Caco-2 (cell line): ENCODE measurements at regions not wholly inside any gene's neighbourhood (a gene's known extent, or its start where the extent isn't known, plus 50 kb on each side); places are given as distances from the start of the nearest gene placed in this dataset.

Experiments used
- BruUV-seq: library from RNA; stranded (reverse); fragments of 400-500 nt; replicated peaks from 2 replicates; lab custom pipeline; 2021; lab: Mats Ljungman, UMichigan
- CTCF ChIA-PET: fragments of 300-600 bp; sonication (Branson Sonifier 250); formaldehyde crosslinking; loops from one replicate; lab custom pipeline; 2022; ENCODE audit warnings: antibody characterized with exemption; lab: Charles Lee
- POLR2A ChIA-PET: fragments of 300-600 bp; sonication (Branson Sonifier 250); formaldehyde crosslinking; loops from one replicate; lab custom pipeline; 2022; ENCODE audit warnings: antibody characterized with exemption; lab: Charles Lee
- DNase-seq, 2 experiments: peaks; one replicate each; pipeline versions ENCODE4 v3.0.0 to v3.0.0-alpha.2; 2020 to 2022
- H3K27me3 ChIP-seq: replicated peaks from 2 replicates; pipeline ENCODE4 v1.6.0; 2011; ENCODE audit warnings: low read length; ENCODE audit not compliant: control insufficient read depth, insufficient read depth
- H3K36me3 ChIP-seq: 2 replicates; pipeline ENCODE4 v1.5.1; 2011; ENCODE audit warnings: low read length; ENCODE audit not compliant: control insufficient read depth, insufficient read depth
- H3K4me1 ChIP-seq: fragments of 250-450 bp; sonication (Bioruptor Pico); 2 replicates; pipeline ENCODE4 v1.5.1; 2020; ENCODE audit warnings: mild to moderate bottlenecking
- H3K4me3 ChIP-seq: 2 replicates; pipeline ENCODE4 v1.5.1; 2011; ENCODE audit warnings: low read depth, mild to moderate bottlenecking, control low read depth, low read length
- H3K9me3 ChIP-seq: fragments of 250-450 bp; sonication (Bioruptor Pico); 2 replicates; pipeline ENCODE4 v1.5.1; 2020; ENCODE audit warnings: mild to moderate bottlenecking, moderate library complexity
- H3K27ac Mint-ChIP-seq: one replicate; pipeline ENCODE4 v1.8.0; 2022; ENCODE audit warnings: mixed read lengths; ENCODE audit not compliant: unreplicated experiment
- H3K27me3 Mint-ChIP-seq: one replicate; pipeline ENCODE4 v1.8.0; 2022; ENCODE audit warnings: mixed read lengths; ENCODE audit not compliant: insufficient read depth, unreplicated experiment
- H3K36me3 Mint-ChIP-seq: one replicate; pipeline ENCODE4 v1.8.0; 2022; ENCODE audit warnings: mild to moderate bottlenecking, mixed read lengths; ENCODE audit not compliant: insufficient read depth, unreplicated experiment
- H3K4me1 Mint-ChIP-seq: one replicate; pipeline ENCODE4 v1.8.0; 2022; ENCODE audit warnings: low read depth, mixed read lengths; ENCODE audit not compliant: unreplicated experiment
- H3K4me3 Mint-ChIP-seq: one replicate; pipeline ENCODE4 v1.8.0; 2022; ENCODE audit warnings: mild to moderate bottlenecking, moderate library complexity, mixed read lengths; ENCODE audit not compliant: unreplicated experiment
- H3K9me3 Mint-ChIP-seq: one replicate; pipeline ENCODE4 v1.8.0; 2022; ENCODE audit warnings: mixed read lengths; ENCODE audit not compliant: unreplicated experiment
- intact Hi-C: fragments of 100-400 bp; cut with micrococcal nuclease; formaldehyde crosslinking; loops from one replicate; pipeline ENCODE4 v1.10.0; 2022; ENCODE audit not compliant: unreplicated experiment
- TF ChIP-seq, protein P1 (sequence below), 2 experiments: fragments of 200-600 bp in 1 of 2; IDR thresholded peaks; 1 replicate in 1 of 2; 2 replicates in 1 of 2; pipeline versions ENCODE4 v1.5.1 to v1.8.0; 2011 to 2022; ENCODE audit warnings: antibody characterized with exemption in 1 of 2, control low read depth in 1 of 2, inconsistent platforms in 1 of 2, low read depth in 1 of 2, low read length in 1 of 2, mild to moderate bottlenecking in 1 of 2, moderate library complexity in 1 of 2; ENCODE audit not compliant: insufficient read depth in 1 of 2, severe bottlenecking in 1 of 2, unreplicated experiment in 1 of 2

DNA sequence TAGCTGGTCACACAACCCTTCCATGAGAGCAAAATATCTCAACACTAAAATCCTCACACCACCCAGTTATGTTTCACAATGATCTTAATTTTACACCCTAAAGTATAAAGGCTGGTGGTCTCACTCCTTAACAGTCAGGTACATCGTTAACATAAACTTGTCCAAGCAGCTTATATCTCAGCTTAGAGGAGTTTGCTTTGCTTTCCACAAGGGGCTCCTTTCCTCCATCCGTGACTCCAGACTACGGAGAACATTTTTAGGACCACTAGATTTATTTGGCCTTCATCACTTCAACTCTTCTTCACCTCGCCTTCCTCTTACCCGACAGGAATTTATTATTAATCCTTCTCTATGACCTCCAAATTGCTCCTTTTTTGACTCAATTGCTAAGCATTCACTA lies 1014.1 kb upstream of the NUDT12 start:
- Mint-ChIP-seq H3K27ac (no peak overlapping the region), H3K9me3 (no peaks in the 10 kb centered on the region), H3K36me3 (no peaks in the 10 kb centered on the region), H3K4me3 (no peak overlapping the region), H3K27me3 (no peaks in the 10 kb centered on the region), H3K4me1 (no peaks in the 10 kb centered on the region)
- Histone ChIP-seq H3K27me3 (no peaks in the 10 kb centered on the region), H3K4me1 (no peaks in the 10 kb centered on the region), H3K4me3 (no peak overlapping the region), H3K9me3 (no peaks in the 10 kb centered on the region; the same call in 1 of the 2 replicates), H3K36me3 (no peaks in the 10 kb centered on the region)
- TF ChIP-seq, protein P1, sequence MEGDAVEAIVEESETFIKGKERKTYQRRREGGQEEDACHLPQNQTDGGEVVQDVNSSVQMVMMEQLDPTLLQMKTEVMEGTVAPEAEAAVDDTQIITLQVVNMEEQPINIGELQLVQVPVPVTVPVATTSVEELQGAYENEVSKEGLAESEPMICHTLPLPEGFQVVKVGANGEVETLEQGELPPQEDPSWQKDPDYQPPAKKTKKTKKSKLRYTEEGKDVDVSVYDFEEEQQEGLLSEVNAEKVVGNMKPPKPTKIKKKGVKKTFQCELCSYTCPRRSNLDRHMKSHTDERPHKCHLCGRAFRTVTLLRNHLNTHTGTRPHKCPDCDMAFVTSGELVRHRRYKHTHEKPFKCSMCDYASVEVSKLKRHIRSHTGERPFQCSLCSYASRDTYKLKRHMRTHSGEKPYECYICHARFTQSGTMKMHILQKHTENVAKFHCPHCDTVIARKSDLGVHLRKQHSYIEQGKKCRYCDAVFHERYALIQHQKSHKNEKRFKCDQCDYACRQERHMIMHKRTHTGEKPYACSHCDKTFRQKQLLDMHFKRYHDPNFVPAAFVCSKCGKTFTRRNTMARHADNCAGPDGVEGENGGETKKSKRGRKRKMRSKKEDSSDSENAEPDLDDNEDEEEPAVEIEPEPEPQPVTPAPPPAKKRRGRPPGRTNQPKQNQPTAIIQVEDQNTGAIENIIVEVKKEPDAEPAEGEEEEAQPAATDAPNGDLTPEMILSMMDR (IDR thresholded peaks at IDR 0.05; ENCODE audit: insufficient read depth in 1 of 2, low read depth in 1 of 2, low read length in 1 of 2, severe bottlenecking in 1 of 2, unreplicated experiment in 1 of 2), result no peak
- intact Hi-C loops, result no loop called here
- POLR2A ChIA-PET, result no interaction called here
- BruUV-seq, result no TSS peak
- no peak for DNase-seq
- CTCF ChIA-PET, result no interaction called here

DNA sequence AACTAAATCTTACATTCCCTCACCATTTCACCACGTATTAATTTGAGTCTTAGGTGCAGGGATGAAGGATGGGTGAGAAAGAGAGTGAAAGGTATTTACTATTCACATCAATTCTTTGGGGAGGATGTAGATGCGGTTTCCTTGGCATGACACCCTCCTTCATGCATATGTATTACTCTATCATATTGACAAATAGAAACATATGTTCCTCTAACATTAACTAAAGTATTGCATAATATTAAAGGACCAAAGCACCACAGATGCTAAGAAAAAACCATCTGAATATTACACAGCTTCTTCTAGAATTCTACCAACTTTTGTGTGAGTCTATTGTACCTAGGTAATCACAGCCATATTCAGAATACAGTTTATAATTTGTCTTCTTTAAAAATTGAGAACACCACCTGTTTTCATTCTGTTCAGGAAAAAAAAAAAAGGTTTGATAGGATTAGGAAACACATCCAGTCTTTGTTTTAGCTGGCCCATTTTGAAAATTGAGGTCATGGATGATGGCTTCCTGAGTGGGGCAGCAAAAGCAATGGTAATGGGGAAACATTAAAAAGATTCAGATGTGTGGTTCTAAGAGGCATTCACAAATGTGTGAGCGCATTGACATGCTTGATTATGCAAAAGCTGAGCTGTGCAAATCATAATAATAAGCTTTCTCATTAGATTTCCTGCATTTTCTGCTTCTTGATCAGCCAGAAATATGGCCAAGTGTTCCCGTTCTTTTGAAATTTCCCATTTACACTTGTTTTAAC lies 1011.5 kb upstream of the NUDT12 start:
- CTCF ChIA-PET, result no interaction called here
- no peaks in the 10 kb centered on the region for H3K4me1 ChIP-seq
- Mint-ChIP-seq H3K9me3 (no peaks in the 10 kb centered on the region), H3K27me3 (no peaks in the 10 kb centered on the region), H3K36me3 (no peaks in the 10 kb centered on the region), H3K4me1 (no peaks in the 10 kb centered on the region), H3K27ac (no peak overlapping the region), H3K4me3 (no peak overlapping the region)
- no peak for DNase-seq
- H3K27me3 ChIP-seq, result no peaks in the 10 kb centered on the region
- no peak overlapping the region for H3K4me3 ChIP-seq
- POLR2A ChIA-PET, result no interaction called here
- no peaks in the 10 kb centered on the region for H3K36me3 ChIP-seq
- TF ChIP-seq, protein P1 (IDR thresholded peaks at IDR 0.05; ENCODE audit: insufficient read depth in 1 of 2, low read depth in 1 of 2, low read length in 1 of 2, severe bottlenecking in 1 of 2, unreplicated experiment in 1 of 2), result no peak
- no TSS peak for BruUV-seq
- intact Hi-C loops, result no loop called here
- H3K9me3 ChIP-seq, result no peaks in the 10 kb centered on the region; the same call in 1 of the 2 replicates

DNA sequence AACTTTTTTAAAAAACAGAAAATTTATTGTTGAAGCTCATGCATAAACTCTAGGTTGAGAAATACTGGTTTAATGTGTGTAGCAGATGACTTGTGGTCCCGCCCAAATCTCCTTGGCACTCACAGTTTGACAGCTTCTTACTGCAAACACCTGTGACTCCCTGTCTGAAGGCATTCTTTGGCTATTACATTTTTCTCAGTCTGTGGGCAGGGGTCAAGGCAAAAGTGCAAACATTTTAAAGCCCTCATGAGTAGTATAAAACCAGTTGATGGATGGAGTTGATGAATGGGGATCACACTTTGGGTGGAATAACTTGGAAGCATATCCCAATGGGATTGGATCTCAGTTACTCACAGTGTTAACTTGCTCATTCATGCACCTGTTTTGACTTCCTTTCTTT lies 1007.0 kb upstream of the NUDT12 start:
- Histone ChIP-seq H3K9me3 (no peaks in the 10 kb centered on the region; the same call in 1 of the 2 replicates), H3K27me3 (no peaks in the 10 kb centered on the region), H3K4me3 (no peak overlapping the region), H3K4me1 (no peaks in the 10 kb centered on the region), H3K36me3 (no peaks in the 10 kb centered on the region)
- POLR2A ChIA-PET, result no interaction called here
- DNase-seq, result no peak
- BruUV-seq, result no TSS peak
- no peaks in the 10 kb centered on the region for H3K9me3 Mint-ChIP-seq
- no peak overlapping the region for H3K4me3 Mint-ChIP-seq
- intact Hi-C loops, result no loop called here
- CTCF ChIA-PET, result no interaction called here
- H3K27me3 Mint-ChIP-seq, result no peaks in the 10 kb centered on the region
- TF ChIP-seq, protein P1 (IDR thresholded peaks at IDR 0.05; ENCODE audit: insufficient read depth in 1 of 2, low read depth in 1 of 2, low read length in 1 of 2, severe bottlenecking in 1 of 2, unreplicated experiment in 1 of 2), result no peak
- H3K4me1 Mint-ChIP-seq, result no peaks in the 10 kb centered on the region
- no peaks in the 10 kb centered on the region for H3K36me3 Mint-ChIP-seq
- no peak overlapping the region for H3K27ac Mint-ChIP-seq
